WERI-Rb-1 (cell line): ENCODE measurements at regions not wholly inside any gene's neighbourhood (a gene's known extent, or its start where the extent isn't known, plus 50 kb on each side); places are given as distances from the start of the nearest gene placed in this dataset.

Experiments used
- DNase-seq: peaks from one replicate; pipeline ENCODE4 v3.0.0-alpha.2; 2020
- H3K27ac ChIP-seq: fragments of 250-450 bp; sonication (Bioruptor Pico); 2 replicates; pipeline ENCODE4 v1.5.1; 2020; ENCODE audit warnings: mild to moderate bottlenecking, moderate library complexity
- H3K27me3 ChIP-seq: fragments of 250-450 bp; sonication (Bioruptor Pico); 2 replicates; pipeline ENCODE4 v1.5.1; 2021; ENCODE audit warnings: mild to moderate bottlenecking, low read depth, moderate library complexity; ENCODE audit not compliant: insufficient read depth, severe bottlenecking
- H3K36me3 ChIP-seq: fragments of 250-450 bp; sonication (Bioruptor Pico); 2 replicates; pipeline ENCODE4 v1.5.1; 2020; ENCODE audit warnings: mild to moderate bottlenecking, moderate library complexity
- H3K4me3 ChIP-seq: 2 replicates; pipeline ENCODE4 v1.5.1; 2011; ENCODE audit warnings: low read depth, mild to moderate bottlenecking, control low read depth, low read length
- H3K9me3 ChIP-seq: fragments of 250-450 bp; sonication (Bioruptor Pico); 2 replicates; pipeline ENCODE4 v1.5.1; 2021; ENCODE audit warnings: mild to moderate bottlenecking, moderate library complexity; ENCODE audit not compliant: severe bottlenecking
- TF ChIP-seq, protein P1 (sequence below): IDR thresholded peaks from 2 replicates; pipeline ENCODE4 v1.5.1; 2011; ENCODE audit warnings: low read depth, mild to moderate bottlenecking, control low read depth, inconsistent platforms, low read length

DNA sequence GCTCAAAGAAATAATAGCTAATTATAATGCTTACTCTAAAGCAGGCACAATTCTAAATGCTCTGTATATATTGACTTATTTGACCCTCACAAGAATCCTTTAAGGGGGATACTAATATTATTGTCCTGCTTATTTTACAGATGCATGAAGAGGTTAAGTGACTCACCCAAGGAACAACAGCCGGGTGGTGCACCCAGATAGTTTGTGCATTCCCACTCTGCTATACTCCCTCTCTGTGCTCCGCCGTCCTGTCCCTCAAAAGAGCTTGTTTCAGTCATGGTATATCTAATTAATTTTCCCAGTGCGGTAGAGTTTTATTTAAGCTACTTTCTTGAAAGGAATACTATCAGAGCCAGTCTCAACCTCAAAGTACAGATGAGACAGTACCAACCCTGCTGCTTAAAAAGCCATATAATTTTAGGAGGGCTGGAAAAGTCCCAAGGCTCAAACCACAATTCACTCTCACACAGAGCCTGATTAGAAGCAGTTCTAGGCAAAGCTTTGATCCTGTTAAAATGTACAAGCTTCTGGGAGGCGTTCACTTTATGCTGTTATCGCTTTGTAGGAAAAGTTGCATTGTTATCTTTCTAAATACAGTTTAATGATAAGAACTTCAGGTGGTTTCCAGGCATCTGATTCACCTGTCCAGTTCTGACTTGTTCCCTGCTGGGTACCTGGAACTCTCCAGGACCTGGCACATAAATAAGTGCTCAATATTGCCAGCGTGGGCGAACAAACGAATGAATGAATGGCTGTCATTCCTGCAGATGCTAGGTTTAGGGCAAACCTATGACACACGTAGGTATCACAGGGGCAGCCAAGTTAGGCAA lies 261.5 kb upstream of the KLF14 start:
- Histone ChIP-seq H3K27ac (no peak overlapping the region), H3K27me3 (no peaks in the 10 kb centered on the region), H3K4me3 (no peak overlapping the region), H3K9me3 (no peaks in the 10 kb centered on the region), H3K36me3 (no peaks in the 10 kb centered on the region)
- TF ChIP-seq, protein P1, sequence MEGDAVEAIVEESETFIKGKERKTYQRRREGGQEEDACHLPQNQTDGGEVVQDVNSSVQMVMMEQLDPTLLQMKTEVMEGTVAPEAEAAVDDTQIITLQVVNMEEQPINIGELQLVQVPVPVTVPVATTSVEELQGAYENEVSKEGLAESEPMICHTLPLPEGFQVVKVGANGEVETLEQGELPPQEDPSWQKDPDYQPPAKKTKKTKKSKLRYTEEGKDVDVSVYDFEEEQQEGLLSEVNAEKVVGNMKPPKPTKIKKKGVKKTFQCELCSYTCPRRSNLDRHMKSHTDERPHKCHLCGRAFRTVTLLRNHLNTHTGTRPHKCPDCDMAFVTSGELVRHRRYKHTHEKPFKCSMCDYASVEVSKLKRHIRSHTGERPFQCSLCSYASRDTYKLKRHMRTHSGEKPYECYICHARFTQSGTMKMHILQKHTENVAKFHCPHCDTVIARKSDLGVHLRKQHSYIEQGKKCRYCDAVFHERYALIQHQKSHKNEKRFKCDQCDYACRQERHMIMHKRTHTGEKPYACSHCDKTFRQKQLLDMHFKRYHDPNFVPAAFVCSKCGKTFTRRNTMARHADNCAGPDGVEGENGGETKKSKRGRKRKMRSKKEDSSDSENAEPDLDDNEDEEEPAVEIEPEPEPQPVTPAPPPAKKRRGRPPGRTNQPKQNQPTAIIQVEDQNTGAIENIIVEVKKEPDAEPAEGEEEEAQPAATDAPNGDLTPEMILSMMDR: no peak
- DNase-seq: no peak

DNA sequence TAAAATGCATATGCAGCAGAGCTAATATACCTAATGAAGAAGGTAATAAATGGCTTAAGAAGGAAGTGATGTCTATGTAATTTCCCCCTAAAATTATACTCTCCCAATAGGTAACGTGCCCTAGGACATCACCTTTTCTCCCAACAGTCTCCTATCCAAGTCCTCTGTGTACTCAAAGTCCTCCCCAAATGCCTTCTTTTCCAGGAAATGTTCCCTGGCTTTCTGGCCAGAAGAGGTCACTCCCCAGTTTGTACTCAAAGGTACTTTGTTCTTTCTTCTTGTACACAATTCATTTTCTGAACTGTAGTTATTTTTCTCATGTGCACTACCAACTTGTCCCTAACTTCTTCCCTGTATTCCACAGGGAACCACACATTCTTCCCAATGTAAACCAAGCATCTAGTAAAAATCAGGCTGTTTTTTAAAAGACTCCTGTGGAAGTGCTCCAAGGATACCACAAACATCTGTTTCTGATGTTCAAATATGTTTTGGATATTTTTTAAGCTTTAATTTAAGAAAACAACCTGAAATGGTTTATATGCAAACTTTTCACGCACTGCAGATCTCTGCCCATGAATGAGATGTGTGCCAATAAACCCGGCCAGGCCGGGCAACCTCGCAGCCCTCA lies 262.3 kb upstream of the KLF14 start:
- DNase-seq: no peak
- Histone ChIP-seq H3K36me3 (no peaks in the 10 kb centered on the region), H3K4me3 (no peak overlapping the region), H3K27me3 (no peaks in the 10 kb centered on the region), H3K9me3 (no peaks in the 10 kb centered on the region), H3K27ac (no peak overlapping the region)
- TF ChIP-seq, protein P1: no peak

DNA sequence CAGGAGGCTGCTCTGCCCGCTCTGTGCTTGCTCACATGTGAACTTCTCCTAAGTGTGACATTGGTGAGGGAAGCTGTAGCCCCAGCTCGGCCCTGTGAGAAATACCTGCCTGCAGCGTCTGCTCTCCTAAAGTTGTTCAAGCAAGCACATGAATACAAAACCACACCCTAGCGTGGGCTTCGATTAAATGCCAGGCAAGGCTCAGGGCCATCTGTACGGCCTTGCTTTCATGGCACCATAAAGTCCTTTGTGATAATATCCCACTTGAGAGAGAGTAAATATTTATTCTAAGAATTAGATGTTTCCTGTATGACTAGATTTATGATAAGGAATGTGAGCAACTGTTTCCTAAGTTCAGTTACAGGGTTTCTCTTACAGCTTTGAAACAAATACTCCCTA lies 262.8 kb upstream of the KLF14 start:
- no peak for DNase-seq
- Histone ChIP-seq H3K4me3 (no peak overlapping the region), H3K36me3 (no peaks in the 10 kb centered on the region), H3K9me3 (no peaks in the 10 kb centered on the region), H3K27me3 (no peaks in the 10 kb centered on the region), H3K27ac (no peak overlapping the region)
- TF ChIP-seq, protein P1: no peak

DNA sequence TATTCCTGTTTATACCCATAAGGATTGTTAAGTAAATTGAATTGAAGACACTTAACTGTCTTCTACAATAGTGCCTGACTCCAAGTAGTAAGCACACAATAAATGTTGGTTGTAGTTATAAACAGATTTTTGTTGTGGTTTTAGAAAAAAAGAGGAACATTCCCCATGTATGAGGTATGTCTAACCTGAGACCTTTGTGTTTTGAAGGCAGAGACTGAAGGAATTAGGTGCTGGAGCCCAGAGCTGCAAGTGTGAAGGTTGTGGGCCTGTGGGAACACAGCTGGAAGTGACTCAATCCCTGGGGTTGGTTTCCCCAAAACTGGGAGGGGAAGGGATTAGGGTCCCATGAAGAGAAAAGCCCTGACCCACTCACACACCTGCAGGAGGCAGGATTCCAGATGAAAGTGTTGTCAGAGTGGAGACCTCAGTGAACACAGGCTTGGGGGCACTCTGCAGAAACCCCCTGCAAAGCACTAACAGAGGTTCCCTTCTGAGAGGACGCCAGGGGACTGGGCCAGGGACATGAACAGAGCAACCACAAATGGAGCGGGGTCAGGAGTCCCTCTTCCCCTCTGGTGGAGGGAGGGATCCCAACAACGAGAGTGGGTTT lies 265.1 kb upstream of the KLF14 start:
- Histone ChIP-seq H3K36me3 (no peaks in the 10 kb centered on the region), H3K4me3 (no peak overlapping the region), H3K27me3 (no peaks in the 10 kb centered on the region), H3K27ac (no peak overlapping the region), H3K9me3 (no peaks in the 10 kb centered on the region)
- no peak for DNase-seq
- TF ChIP-seq, protein P1: no peak

DNA sequence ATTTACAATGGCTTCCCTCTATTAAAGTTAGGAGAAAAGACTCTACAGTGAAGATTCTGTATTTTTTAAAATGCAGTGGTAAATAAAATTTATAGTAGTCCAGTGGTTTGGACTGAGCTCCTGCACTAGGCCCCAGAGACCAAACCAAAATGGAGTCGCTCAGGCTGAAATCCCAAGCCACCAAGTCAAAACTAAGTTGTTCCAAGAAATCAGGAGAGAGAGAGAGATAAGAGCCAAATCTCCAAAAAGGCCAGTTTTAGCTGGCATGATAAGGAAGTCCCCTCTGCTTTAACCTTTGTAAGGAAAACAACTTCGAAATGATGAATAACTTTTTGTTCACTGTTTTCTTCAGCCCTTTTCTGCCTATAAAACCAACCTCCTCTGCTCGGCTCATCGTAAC lies 265.9 kb upstream of the KLF14 start:
- no peak overlapping the region for H3K4me3 ChIP-seq

More for the DNA sequence above, 265.9 kb upstream of the KLF14 start:
- no peak for DNase-seq
- TF ChIP-seq, protein P1: no peak
- Histone ChIP-seq H3K9me3 (no peaks in the 10 kb centered on the region), H3K36me3 (no peaks in the 10 kb centered on the region), H3K27ac (no peak overlapping the region), H3K27me3 (no peaks in the 10 kb centered on the region)
